ENCODE measurements at regions not wholly inside any gene's neighbourhood (a gene's known extent, or its start where the extent isn't known, plus 50 kb on each side); places are given as distances from the start of the nearest gene placed in this dataset.

- H3K4me1 Mint-ChIP-seq (ENCODE audit: low read depth), result no peaks in the 10 kb centered on the region
- no peaks in the 10 kb centered on the region for H3K27me3 Mint-ChIP-seq (ENCODE audit: low read depth)
- no peaks in the 10 kb centered on the region for H3K36me3 Mint-ChIP-seq (ENCODE audit: low read depth)
- no peak for DNase-seq (ENCODE audit: low spot score)
- H3K27ac Mint-ChIP-seq (ENCODE audit: unreplicated experiment), result no peak overlapping the region
- H3K9me3 Mint-ChIP-seq (ENCODE audit: low read depth), result peaks cover 4% of the 10 kb centered on the region
- H3K4me3 Mint-ChIP-seq (ENCODE audit: unreplicated experiment), result no peak overlapping the region
- TF ChIP-seq CTCF (IDR thresholded peaks at IDR 0.05), result no peak
Measured at GRCh38 chr1:14138135-14138506, 438.1 kb downstream of the PRDM2 start.

GRCh38 chr1:14138687-14139086, 438.7 kb downstream of the PRDM2 start:
- no peak for TF ChIP-seq CTCF (IDR thresholded peaks at IDR 0.05)
- H3K4me1 Mint-ChIP-seq (ENCODE audit: low read depth), result no peaks in the 10 kb centered on the region
- H3K27ac Mint-ChIP-seq (ENCODE audit: unreplicated experiment), result no peak overlapping the region
- H3K4me3 Mint-ChIP-seq (ENCODE audit: unreplicated experiment), result no peak overlapping the region
- H3K9me3 Mint-ChIP-seq (ENCODE audit: low read depth), result peaks cover 4% of the 10 kb centered on the region
- DNase-seq (ENCODE audit: low spot score), result no peak
- no peaks in the 10 kb centered on the region for H3K27me3 Mint-ChIP-seq (ENCODE audit: low read depth)
- no peaks in the 10 kb centered on the region for H3K36me3 Mint-ChIP-seq (ENCODE audit: low read depth)

- Mint-ChIP-seq H3K27ac (ENCODE audit: unreplicated experiment) (no peak overlapping the region), H3K9me3 (ENCODE audit: low read depth) (peaks cover 9% of the 10 kb centered on the region), H3K4me3 (ENCODE audit: unreplicated experiment) (no peak overlapping the region), H3K27me3 (ENCODE audit: low read depth) (no peaks in the 10 kb centered on the region), H3K36me3 (ENCODE audit: low read depth) (no peaks in the 10 kb centered on the region), H3K4me1 (ENCODE audit: low read depth) (no peaks in the 10 kb centered on the region)
- no peak for TF ChIP-seq CTCF (IDR thresholded peaks at IDR 0.05)
- no peak for DNase-seq (ENCODE audit: low spot score)
Measured at GRCh38 chr1:14140831-14141401, 440.9 kb downstream of the PRDM2 start.

- no peak overlapping the region for H3K4me3 Mint-ChIP-seq (ENCODE audit: unreplicated experiment)
- DNase-seq (ENCODE audit: low spot score), result no peak
- H3K27ac Mint-ChIP-seq (ENCODE audit: unreplicated experiment), result no peak overlapping the region
- no peak for TF ChIP-seq CTCF (IDR thresholded peaks at IDR 0.05)
- no peaks in the 10 kb centered on the region for H3K36me3 Mint-ChIP-seq (ENCODE audit: low read depth)
- no peaks in the 10 kb centered on the region for H3K4me1 Mint-ChIP-seq (ENCODE audit: low read depth)
- peaks cover 12% of the 10 kb centered on the region for H3K9me3 Mint-ChIP-seq (ENCODE audit: low read depth)
- no peaks in the 10 kb centered on the region for H3K27me3 Mint-ChIP-seq (ENCODE audit: low read depth)
Measured at GRCh38 chr1:14141656-14142055, 441.7 kb downstream of the PRDM2 start.

- H3K4me3 Mint-ChIP-seq (ENCODE audit: unreplicated experiment), result no peak overlapping the region
- H3K9me3 Mint-ChIP-seq (ENCODE audit: low read depth), result peaks cover 13% of the 10 kb centered on the region
- H3K4me1 Mint-ChIP-seq (ENCODE audit: low read depth), result no peaks in the 10 kb centered on the region
- H3K27ac Mint-ChIP-seq (ENCODE audit: unreplicated experiment), result no peak overlapping the region
- TF ChIP-seq CTCF (IDR thresholded peaks at IDR 0.05), result no peak
- DNase-seq (ENCODE audit: low spot score), result no peak
- H3K27me3 Mint-ChIP-seq (ENCODE audit: low read depth), result no peaks in the 10 kb centered on the region
- H3K36me3 Mint-ChIP-seq (ENCODE audit: low read depth), result no peaks in the 10 kb centered on the region
Measured at GRCh38 chr1:14142397-14143100, 442.6 kb downstream of the PRDM2 start.

Measured in chondrocyte (in vitro differentiated cells).